GM12878 (cell line): ENCODE measurements at regions not wholly inside any gene's neighbourhood (a gene's known extent, or its start where the extent isn't known, plus 50 kb on each side); places are given as distances from the start of the nearest gene placed in this dataset.

Source experiments
- CBFB ChIP-seq: IDR thresholded peaks from 2 replicates; pipeline ENCODE4 v1.6.1; 2016; ENCODE audit warnings: antibody characterized with exemption, low read depth
- EGR1 ChIP-seq, 2 experiments: IDR thresholded peaks; 1 replicate in 1 of 2; 2 replicates in 1 of 2; pipeline ENCODE4 v1.6.1; 2011 to 2012; ENCODE audit warnings: low read depth in 2 of 2, low read length in 2 of 2, borderline replicate concordance in 1 of 2, mild to moderate bottlenecking in 1 of 2, moderate library complexity in 1 of 2
- EP300 ChIP-seq, 2 experiments: fragments of 150-350 bp in 1 of 2; IDR thresholded peaks; 2 replicates each; pipeline ENCODE4 v1.6.1; 2011 to 2012; ENCODE audit warnings: low read depth in 2 of 2, low read length in 2 of 2, borderline replicate concordance in 1 of 2, improper control_type of control experiment in 1 of 2, inconsistent platforms in 1 of 2; ENCODE audit not compliant: control insufficient read depth in 1 of 2
- HDGF ChIP-seq: fragments of 450-650 bp; IDR thresholded peaks from 2 replicates; pipeline ENCODE4 v1.6.1; 2016; ENCODE audit warnings: antibody characterized with exemption
- IRF4 ChIP-seq: IDR thresholded peaks from 2 replicates; pipeline ENCODE4 v1.6.1; 2011; ENCODE audit warnings: low read depth, low read length
- NFYB ChIP-seq: IDR thresholded peaks from 2 replicates; pipeline ENCODE4 v1.6.1; 2011; ENCODE audit warnings: low read depth, mild to moderate bottlenecking, low read length, improper control_type of control experiment, moderate library complexity; ENCODE audit not compliant: insufficient read depth
- POLR2A ChIP-seq: IDR thresholded peaks from 2 replicates; pipeline ENCODE4 v1.6.1; 2011; ENCODE audit warnings: low read depth, mild to moderate bottlenecking, low read length
- RCOR1 ChIP-seq: conservative IDR thresholded peaks from 2 replicates; pipeline ENCODE4 v1.6.1; 2012; ENCODE audit warnings: low read depth, low read length, improper control_type of control experiment
- RFX5 ChIP-seq: IDR thresholded peaks from 2 replicates; pipeline ENCODE4 v1.6.1; 2011; ENCODE audit warnings: low read depth, low read length, improper control_type of control experiment
- TCF3 ChIP-seq: IDR thresholded peaks from 2 replicates; pipeline ENCODE4 v1.6.1; 2012; ENCODE audit warnings: low read depth, mild to moderate bottlenecking, low read length, borderline replicate concordance; ENCODE audit not compliant: insufficient read depth
- YBX1 ChIP-seq: fragments of 450-650 bp; IDR thresholded peaks from 2 replicates; pipeline ENCODE4 v1.6.1; 2016; ENCODE audit warnings: antibody characterized with exemption
- TF ChIP-seq, protein P1 (sequence below): IDR thresholded peaks from 2 replicates; pipeline ENCODE4 v1.6.1; 2012; ENCODE audit warnings: low read depth, low read length, improper control_type of control experiment
- TF ChIP-seq, protein P2 (sequence below), 3 experiments: IDR thresholded peaks in 2 of 3; conservative IDR thresholded peaks in 1 of 3; 2 replicates each; pipeline ENCODE4 v1.5.1; 2011; ENCODE audit warnings: low read depth in 3 of 3, low read length in 3 of 3, mild to moderate bottlenecking in 3 of 3, control low read depth in 2 of 3, moderate library complexity in 2 of 3, inconsistent platforms in 1 of 3, mixed read lengths in 1 of 3; ENCODE audit not compliant: control insufficient read depth in 2 of 3, insufficient read depth in 1 of 3; ENCODE audit errors: extremely low read depth in 1 of 3
- TF ChIP-seq, protein P3 (sequence below): IDR thresholded peaks from 2 replicates; pipeline ENCODE4 v1.6.1; 2011; ENCODE audit warnings: low read depth, mild to moderate bottlenecking, low read length, moderate library complexity, borderline replicate concordance; ENCODE audit errors: extremely low read depth

DNA sequence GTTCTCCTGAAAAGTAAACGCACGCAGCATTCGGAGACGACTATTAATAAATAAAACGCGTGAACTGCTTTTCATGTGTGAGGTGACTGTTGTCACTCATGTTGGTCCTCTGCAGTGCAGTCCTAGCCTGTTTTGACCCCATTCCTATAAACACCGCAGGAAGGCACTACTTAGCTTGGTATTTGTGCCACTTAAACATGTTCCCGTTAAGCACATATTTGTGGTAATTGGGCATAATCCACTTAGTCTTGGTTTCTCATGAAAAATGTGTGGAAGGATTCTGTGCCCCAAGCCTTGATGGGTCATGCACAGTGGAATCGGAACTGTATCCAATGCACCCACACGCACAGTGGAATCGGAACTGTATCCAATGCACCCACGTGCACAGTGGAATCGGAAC lies 313.9 kb downstream of the THBS2 start:
- TF ChIP-seq EP300 (IDR thresholded peaks at IDR 0.05; ENCODE audit: borderline replicate concordance in 1 of 2, control insufficient read depth in 1 of 2, low read depth in 2 of 2, low read length in 2 of 2) = no peak
- no peak for TF ChIP-seq EGR1 (IDR thresholded peaks at IDR 0.05; ENCODE audit: borderline replicate concordance in 1 of 2, low read depth in 2 of 2, low read length in 2 of 2)
- no peak for TF ChIP-seq RCOR1
- TF ChIP-seq, protein P1, sequence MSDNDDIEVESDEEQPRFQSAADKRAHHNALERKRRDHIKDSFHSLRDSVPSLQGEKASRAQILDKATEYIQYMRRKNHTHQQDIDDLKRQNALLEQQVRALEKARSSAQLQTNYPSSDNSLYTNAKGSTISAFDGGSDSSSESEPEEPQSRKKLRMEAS = no peak
- no peak for TF ChIP-seq TCF3
- no peak for TF ChIP-seq HDGF
- no peak for TF ChIP-seq CBFB
- no peak for TF ChIP-seq IRF4
- no peak for TF ChIP-seq POLR2A
- TF ChIP-seq RFX5 = no peak
- TF ChIP-seq, protein P2, sequence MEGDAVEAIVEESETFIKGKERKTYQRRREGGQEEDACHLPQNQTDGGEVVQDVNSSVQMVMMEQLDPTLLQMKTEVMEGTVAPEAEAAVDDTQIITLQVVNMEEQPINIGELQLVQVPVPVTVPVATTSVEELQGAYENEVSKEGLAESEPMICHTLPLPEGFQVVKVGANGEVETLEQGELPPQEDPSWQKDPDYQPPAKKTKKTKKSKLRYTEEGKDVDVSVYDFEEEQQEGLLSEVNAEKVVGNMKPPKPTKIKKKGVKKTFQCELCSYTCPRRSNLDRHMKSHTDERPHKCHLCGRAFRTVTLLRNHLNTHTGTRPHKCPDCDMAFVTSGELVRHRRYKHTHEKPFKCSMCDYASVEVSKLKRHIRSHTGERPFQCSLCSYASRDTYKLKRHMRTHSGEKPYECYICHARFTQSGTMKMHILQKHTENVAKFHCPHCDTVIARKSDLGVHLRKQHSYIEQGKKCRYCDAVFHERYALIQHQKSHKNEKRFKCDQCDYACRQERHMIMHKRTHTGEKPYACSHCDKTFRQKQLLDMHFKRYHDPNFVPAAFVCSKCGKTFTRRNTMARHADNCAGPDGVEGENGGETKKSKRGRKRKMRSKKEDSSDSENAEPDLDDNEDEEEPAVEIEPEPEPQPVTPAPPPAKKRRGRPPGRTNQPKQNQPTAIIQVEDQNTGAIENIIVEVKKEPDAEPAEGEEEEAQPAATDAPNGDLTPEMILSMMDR (IDR thresholded peaks at IDR 0.05 in 2 of 3, conservative IDR thresholded peaks at IDR 0.05 in 1 of 3; ENCODE audit: control insufficient read depth in 2 of 3, extremely low read depth in 1 of 3, insufficient read depth in 1 of 3, low read depth in 3 of 3, low read length in 3 of 3) = no peak
- TF ChIP-seq, protein P3, sequence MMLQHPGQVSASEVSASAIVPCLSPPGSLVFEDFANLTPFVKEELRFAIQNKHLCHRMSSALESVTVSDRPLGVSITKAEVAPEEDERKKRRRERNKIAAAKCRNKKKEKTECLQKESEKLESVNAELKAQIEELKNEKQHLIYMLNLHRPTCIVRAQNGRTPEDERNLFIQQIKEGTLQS = no peak
- TF ChIP-seq YBX1 = no peak
- TF ChIP-seq NFYB = no peak
